ENCODE measurements at regions not wholly inside any gene's neighbourhood (a gene's known extent, or its start where the extent isn't known, plus 50 kb on each side); places are given as distances from the start of the nearest gene placed in this dataset.

DNA sequence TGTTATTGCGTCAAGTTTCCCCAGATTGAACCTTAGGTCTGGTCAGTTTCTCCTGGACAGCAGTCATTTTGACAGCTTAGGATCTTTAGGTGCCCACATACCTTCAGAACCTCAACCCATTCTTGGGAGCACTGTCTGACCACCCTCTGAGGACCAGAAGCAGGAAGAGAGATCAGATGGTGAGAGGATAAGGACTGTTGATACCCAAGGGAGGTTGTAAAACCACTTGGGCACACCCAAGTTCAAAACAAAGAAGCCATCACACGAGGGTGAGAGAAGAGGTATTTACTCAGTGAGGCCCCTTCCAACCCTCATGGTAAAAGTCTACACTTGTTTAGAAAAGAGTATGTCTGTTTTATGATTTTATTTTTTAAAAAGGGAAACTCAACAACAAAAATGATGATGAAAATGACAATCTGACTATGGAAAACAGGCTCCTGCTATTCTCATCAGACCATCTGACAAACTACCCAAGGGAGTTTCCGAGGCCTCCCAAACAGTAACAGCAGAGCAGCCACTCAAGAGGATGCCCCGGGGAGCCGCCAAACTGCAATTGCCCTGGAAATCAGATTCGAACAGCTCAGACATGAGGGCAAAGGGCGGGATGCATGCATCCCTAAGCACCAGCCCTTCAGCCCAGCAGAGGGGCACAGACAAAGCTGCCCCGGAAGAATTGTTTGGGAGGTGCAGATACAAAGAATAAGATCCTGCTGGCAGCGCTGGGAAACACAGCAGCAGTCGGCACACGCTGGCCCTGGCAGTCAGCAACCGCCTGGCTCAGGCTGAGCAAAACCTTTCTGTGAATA, 162.6 kb upstream of the PLEKHG7 start:
- TF ChIP-seq SREBF2 (IDR thresholded peaks at IDR 0.05) = no peak
- TF ChIP-seq, protein P1, sequence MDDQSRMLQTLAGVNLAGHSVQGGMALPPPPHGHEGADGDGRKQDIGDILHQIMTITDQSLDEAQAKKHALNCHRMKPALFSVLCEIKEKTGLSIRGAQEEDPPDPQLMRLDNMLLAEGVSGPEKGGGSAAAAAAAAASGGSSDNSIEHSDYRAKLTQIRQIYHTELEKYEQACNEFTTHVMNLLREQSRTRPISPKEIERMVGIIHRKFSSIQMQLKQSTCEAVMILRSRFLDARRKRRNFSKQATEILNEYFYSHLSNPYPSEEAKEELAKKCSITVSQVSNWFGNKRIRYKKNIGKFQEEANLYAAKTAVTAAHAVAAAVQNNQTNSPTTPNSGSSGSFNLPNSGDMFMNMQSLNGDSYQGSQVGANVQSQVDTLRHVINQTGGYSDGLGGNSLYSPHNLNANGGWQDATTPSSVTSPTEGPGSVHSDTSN (IDR thresholded peaks at IDR 0.05) = no peak
- TF ChIP-seq, protein P2, sequence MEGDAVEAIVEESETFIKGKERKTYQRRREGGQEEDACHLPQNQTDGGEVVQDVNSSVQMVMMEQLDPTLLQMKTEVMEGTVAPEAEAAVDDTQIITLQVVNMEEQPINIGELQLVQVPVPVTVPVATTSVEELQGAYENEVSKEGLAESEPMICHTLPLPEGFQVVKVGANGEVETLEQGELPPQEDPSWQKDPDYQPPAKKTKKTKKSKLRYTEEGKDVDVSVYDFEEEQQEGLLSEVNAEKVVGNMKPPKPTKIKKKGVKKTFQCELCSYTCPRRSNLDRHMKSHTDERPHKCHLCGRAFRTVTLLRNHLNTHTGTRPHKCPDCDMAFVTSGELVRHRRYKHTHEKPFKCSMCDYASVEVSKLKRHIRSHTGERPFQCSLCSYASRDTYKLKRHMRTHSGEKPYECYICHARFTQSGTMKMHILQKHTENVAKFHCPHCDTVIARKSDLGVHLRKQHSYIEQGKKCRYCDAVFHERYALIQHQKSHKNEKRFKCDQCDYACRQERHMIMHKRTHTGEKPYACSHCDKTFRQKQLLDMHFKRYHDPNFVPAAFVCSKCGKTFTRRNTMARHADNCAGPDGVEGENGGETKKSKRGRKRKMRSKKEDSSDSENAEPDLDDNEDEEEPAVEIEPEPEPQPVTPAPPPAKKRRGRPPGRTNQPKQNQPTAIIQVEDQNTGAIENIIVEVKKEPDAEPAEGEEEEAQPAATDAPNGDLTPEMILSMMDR (IDR thresholded peaks at IDR 0.05) = no peak
- TF ChIP-seq CEBPB (IDR thresholded peaks at IDR 0.05) = no peak
- TF ChIP-seq EHF (CRISPR knock-in tag; IDR thresholded peaks at IDR 0.05) = no peak
- no peak for TF ChIP-seq CBX2 (IDR thresholded peaks at IDR 0.05; ENCODE audit: borderline replicate concordance, low read depth)
- no peak for TF ChIP-seq RFX5 (IDR thresholded peaks at IDR 0.05)
- no peak for TF ChIP-seq NR3C1 (IDR thresholded peaks at IDR 0.05)
- no peak for TF ChIP-seq MAZ (IDR thresholded peaks at IDR 0.05; ENCODE audit: borderline replicate concordance, low read depth, low read length)
- no peak for TF ChIP-seq RARB (CRISPR knock-in tag; IDR thresholded peaks at IDR 0.05)
- TF ChIP-seq RAD21 (conservative IDR thresholded peaks at IDR 0.05 in 1 of 2, IDR thresholded peaks at IDR 0.05 in 1 of 2) = no peak

All from A549 (cell line).